Lower lobe of right lung (tissue), 2 donors: ENCODE measurements at regions not wholly inside any gene's neighbourhood (a gene's known extent, or its start where the extent isn't known, plus 50 kb on each side); places are given as distances from the start of the nearest gene placed in this dataset.

ENCODE experiments used
- ATAC-seq, 2 donors: fragments of 200-7000 bp; cut with Tn5 transposase; one replicate each; pipeline ENCODE4 v1.9.1; 2020 to 2022; ENCODE audit warnings: mild to moderate bottlenecking in 2 of 2, moderate library complexity in 2 of 2
- DNase-seq: peaks from one replicate; pipeline ENCODE4 v3.0.0-alpha.2; 2020
- H3K27ac ChIP-seq: fragments of 200-600 bp; one replicate; pipeline ENCODE4 v1.8.0; 2022
- H3K27me3 ChIP-seq: fragments of 200-600 bp; one replicate; pipeline ENCODE4 v1.8.0; 2022; ENCODE audit warnings: low read depth
- H3K36me3 ChIP-seq: fragments of 200-600 bp; one replicate; pipeline ENCODE4 v1.8.0; 2022; ENCODE audit warnings: mild to moderate bottlenecking
- H3K4me1 ChIP-seq: fragments of 200-600 bp; one replicate; pipeline ENCODE4 v1.8.0; 2022
- H3K4me3 ChIP-seq: fragments of 200-600 bp; one replicate; pipeline ENCODE4 v1.8.0; 2022; ENCODE audit warnings: mild to moderate bottlenecking
- H3K9me3 ChIP-seq: fragments of 200-600 bp; one replicate; pipeline ENCODE4 v1.8.0; 2022
- intact Hi-C: fragments of 100-400 bp; cut with DNase I; formaldehyde crosslinking; loops from one replicate; pipeline ENCODE4 v1.11.0; 2022
- TF ChIP-seq, protein P1 (sequence below): fragments of 200-600 bp; IDR thresholded peaks from one replicate; pipeline ENCODE4 v1.8.0; 2022; ENCODE audit warnings: antibody characterized with exemption, mild to moderate bottlenecking
- donor health status: DM: no; HTN: yes; CAD: no; lungs with severe emphysema.

DNA sequence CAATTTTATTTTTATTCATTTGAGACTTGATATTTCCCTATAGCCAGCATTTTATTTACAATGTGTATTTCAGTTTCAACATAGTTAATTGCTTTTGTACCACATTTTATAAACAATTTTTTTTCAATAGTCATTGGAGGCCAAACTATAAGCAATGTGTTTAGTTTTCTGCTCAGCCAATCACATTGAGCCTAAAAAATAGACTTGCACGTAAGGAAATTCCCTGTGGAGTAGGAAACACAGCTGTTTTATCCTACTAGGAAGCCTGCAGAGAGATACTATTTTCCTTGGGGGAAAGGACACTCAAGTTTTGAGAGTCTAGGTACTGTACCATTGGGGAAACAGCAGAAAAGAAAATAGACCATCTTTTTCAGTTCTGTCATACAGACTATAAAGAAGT is 410.2 kb upstream of the GOT2 start:
- Histone ChIP-seq H3K36me3 (no peaks in the 10 kb centered on the region), H3K9me3 (no peaks in the 10 kb centered on the region), H3K4me1 (no peaks in the 10 kb centered on the region), H3K27ac (no peak overlapping the region), H3K4me3 (no peak overlapping the region), H3K27me3 (no peaks in the 10 kb centered on the region)
- DNase-seq (no peak), ATAC-seq (no peak)
- TF ChIP-seq, protein P1, sequence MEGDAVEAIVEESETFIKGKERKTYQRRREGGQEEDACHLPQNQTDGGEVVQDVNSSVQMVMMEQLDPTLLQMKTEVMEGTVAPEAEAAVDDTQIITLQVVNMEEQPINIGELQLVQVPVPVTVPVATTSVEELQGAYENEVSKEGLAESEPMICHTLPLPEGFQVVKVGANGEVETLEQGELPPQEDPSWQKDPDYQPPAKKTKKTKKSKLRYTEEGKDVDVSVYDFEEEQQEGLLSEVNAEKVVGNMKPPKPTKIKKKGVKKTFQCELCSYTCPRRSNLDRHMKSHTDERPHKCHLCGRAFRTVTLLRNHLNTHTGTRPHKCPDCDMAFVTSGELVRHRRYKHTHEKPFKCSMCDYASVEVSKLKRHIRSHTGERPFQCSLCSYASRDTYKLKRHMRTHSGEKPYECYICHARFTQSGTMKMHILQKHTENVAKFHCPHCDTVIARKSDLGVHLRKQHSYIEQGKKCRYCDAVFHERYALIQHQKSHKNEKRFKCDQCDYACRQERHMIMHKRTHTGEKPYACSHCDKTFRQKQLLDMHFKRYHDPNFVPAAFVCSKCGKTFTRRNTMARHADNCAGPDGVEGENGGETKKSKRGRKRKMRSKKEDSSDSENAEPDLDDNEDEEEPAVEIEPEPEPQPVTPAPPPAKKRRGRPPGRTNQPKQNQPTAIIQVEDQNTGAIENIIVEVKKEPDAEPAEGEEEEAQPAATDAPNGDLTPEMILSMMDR = no peak
- intact Hi-C loops = no loop called here

- no peak for DNase-seq
- intact Hi-C loops = no loop called here
- no peak overlapping the region for H3K4me3 ChIP-seq
- H3K9me3 ChIP-seq = no peaks in the 10 kb centered on the region
- TF ChIP-seq, protein P1 = no peak
- no peak overlapping the region for H3K27ac ChIP-seq
- no peaks in the 10 kb centered on the region for H3K4me1 ChIP-seq
- ATAC-seq = no peak
- no peaks in the 10 kb centered on the region for H3K36me3 ChIP-seq
- H3K27me3 ChIP-seq = no peaks in the 10 kb centered on the region
Observed at GRCh38 chr16:59126486-59126885, 392.4 kb upstream of the GOT2 start.

DNA sequence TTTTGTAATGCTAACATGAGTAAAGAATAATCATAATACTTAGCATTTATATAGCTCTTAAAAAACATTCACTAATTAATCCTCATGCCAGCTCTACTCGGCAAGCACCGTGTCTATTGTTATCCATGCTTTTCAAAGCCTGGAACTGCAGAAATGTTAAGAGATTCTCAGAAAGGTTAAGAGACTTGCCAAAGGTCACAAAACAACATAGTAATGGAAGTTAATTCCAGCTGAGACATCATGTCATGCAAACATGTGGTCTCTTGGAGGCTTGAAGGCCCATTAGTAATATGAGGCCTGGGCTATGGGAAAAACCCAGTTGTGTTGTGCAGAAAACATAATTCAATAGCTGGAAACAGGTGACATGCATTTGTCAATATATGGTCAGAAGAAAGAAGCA is 389.9 kb upstream of the GOT2 start:
- Histone ChIP-seq H3K4me3 (no peak overlapping the region), H3K27ac (no peak overlapping the region), H3K4me1 (no peaks in the 10 kb centered on the region), H3K9me3 (no peaks in the 10 kb centered on the region), H3K27me3 (no peaks in the 10 kb centered on the region), H3K36me3 (no peaks in the 10 kb centered on the region)
- TF ChIP-seq, protein P1 = no peak
- DNase-seq = no peak
- intact Hi-C loops = no loop called here
- no peak for ATAC-seq

GRCh38 chr16:59123479-59123878 is 389.4 kb upstream of the GOT2 start:
- Histone ChIP-seq H3K36me3 (no peaks in the 10 kb centered on the region), H3K27ac (no peak overlapping the region), H3K27me3 (no peaks in the 10 kb centered on the region), H3K4me3 (no peak overlapping the region), H3K4me1 (no peaks in the 10 kb centered on the region), H3K9me3 (no peaks in the 10 kb centered on the region)
- ATAC-seq (no peak), DNase-seq (no peak)
- intact Hi-C loops = no loop called here
- TF ChIP-seq, protein P1 = no peak

DNA sequence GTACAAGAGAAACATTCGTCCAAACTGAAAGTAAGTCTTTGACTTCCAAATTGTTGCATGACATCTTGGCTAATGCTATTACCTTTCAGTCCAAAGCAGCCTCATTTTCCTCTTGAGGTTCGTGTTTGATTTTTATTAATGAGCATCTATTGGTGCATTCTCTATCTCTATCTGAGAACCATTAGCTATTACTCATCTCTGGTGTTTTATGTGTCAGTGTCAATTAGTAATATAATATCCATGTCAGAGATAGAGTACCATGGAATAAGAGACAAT is 388.1 kb upstream of the GOT2 start:
- Histone ChIP-seq H3K9me3 (no peaks in the 10 kb centered on the region), H3K27ac (no peak overlapping the region), H3K27me3 (no peaks in the 10 kb centered on the region), H3K36me3 (no peaks in the 10 kb centered on the region), H3K4me1 (no peaks in the 10 kb centered on the region), H3K4me3 (no peak overlapping the region)
- no peak for DNase-seq
- TF ChIP-seq, protein P1 = no peak
- no peak for ATAC-seq
- intact Hi-C loops = no loop called here
